SK-N-MC (cell line): ENCODE measurements at regions not wholly inside any gene's neighbourhood (a gene's known extent, or its start where the extent isn't known, plus 50 kb on each side); places are given as distances from the start of the nearest gene placed in this dataset.

Experiments
- EZH2 ChIP-seq: fragments of 200-600 bp; sonication (generic); IDR thresholded peaks from one replicate; pipeline ENCODE4 v1.6.1; 2017; ENCODE audit warnings: antibody characterized with exemption
- POLR2AphosphoS5 ChIP-seq: IDR thresholded peaks from 2 replicates; pipeline ENCODE4 v1.6.1; 2012; ENCODE audit warnings: mild to moderate bottlenecking, low read depth, low read length, borderline replicate concordance

- TF ChIP-seq POLR2AphosphoS5 (no peak), EZH2 (no peak)
Measured at GRCh38 chr1:57968321-57968720, 544.5 kb upstream of the DAB1 start.
